Left kidney (tissue), 1 donor: ENCODE measurements at regions not wholly inside any gene's neighbourhood (a gene's known extent, or its start where the extent isn't known, plus 50 kb on each side); places are given as distances from the start of the nearest gene placed in this dataset.
"Not testable (repeated sequence)": the region's sequence is repeated elsewhere in the genome, so short reads cannot be mapped to it uniquely, and the experiment has no call there.

Source experiments
- DNase-seq: peaks from one replicate; pipeline ENCODE4 v3.0.0-alpha.2; 2013

DNA sequence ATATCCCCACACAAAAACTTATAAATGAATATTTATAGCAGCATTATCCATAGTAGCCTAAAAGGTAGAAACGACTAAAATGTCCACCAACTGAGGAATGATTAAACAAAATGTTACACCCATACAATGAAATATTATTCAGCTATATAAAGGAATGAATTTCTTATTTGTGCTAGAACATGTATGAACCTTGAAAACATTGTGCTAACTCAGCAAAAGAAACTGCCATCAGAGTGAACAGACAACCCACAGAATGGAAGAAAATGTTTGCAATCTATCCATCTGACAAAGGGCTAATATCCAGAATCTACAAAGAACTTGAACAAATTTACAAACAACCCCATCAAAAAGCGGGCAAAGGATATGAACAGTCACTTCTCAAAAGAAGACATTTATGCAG, 155.3 kb upstream of the DIAPH2 start:
- DNase-seq, result not testable (repeated sequence)

DNA sequence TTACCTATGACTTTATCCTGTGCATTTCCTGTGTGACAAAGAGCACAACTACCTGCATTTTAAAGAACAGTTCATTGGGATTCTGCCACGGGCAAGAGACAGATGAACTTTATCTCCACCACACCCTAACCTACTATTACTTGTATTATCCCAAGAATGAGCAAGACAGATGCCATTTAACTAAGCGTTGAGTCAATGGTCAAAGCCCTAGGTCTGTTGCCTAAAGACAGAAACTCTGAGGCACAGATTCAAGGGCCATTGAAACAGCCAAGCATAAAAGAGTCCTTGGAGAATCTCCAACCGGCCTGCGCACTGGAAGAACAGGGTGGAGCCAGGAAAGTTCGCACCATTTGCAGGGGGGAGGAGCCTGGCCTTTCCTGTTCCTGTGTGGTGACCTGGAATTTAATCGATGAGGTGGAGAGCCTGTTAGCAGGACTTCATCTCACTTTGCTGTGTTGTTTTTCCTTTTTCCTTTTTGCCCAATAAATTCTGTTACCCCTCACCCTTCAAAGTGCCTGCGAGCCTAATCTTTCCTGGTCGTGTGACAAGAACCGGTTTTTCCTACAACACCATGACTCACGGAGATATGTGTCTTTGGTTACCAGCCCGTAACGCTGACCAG, 146.4 kb upstream of the DIAPH2 start:
- no peak for DNase-seq

DNA sequence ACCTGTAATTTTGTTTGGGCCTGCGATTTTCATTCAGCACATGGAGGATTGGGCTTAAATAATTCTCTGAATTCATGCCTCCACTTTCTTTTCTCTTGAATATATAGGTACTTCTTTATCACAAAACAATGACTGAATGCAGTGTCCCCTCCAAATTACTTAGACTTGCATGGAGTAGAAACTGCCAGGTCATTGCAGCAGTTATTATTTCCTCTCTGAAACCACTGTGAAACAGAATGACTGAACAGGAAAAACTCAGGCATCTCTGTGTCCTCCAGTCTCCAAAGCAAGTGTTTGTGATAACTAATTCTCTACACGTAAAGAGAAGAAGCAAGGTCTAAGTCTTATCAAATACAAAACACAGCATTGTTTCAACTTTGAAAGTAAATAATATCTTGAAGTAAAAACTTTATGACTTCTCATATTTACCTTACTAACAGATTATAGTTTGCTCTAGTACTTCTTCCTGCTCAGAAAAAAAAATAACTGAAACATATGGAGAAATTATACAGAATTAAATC, 144.5 kb upstream of the DIAPH2 start:
- DNase-seq, result no peak

DNA sequence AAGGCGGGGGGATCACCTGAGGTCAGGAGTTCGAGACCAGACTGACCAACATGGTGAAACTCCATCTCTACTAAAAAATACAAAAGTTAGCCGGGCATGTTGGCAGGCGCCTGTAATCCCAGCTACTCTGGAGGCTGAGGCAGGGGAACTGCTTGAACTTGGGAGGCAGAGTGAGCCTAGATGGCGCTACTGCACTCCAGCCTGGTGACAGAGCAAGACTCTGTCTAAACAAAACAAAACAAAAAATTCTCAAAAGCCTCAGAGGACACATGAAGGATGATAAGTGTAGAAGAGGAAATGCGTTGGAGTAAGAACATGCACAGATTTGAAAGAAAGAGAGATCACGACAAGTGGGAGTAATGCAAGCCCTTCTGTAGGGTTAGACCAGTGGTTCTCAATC, 138.4 kb upstream of the DIAPH2 start:
- DNase-seq, result not testable (repeated sequence)

DNA sequence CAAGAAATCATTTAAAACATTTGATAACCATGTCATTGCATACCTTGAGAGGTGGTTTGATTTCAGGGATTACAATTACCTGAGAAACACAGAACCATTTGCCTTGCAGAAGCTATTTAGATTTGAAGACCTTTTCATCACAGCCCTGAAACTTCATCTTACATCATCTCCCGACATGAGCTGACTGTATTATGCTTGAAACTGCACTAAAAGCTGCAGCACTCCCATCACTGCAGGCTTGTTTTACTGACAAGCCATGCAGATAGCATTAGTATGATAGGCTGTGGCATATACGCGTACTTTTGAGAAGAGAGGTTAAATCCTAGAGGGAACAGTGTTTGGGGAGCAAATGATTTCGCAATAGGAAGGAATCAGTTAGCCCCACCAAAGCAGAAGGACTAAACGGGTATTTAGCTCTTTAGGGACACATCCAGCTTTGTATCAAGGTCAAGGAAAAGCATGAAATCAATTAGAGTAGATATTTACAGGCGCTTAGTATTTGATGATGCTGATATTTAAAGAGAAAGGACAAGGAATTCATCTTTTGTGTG, 133.2 kb upstream of the DIAPH2 start:
- no peak for DNase-seq

DNA sequence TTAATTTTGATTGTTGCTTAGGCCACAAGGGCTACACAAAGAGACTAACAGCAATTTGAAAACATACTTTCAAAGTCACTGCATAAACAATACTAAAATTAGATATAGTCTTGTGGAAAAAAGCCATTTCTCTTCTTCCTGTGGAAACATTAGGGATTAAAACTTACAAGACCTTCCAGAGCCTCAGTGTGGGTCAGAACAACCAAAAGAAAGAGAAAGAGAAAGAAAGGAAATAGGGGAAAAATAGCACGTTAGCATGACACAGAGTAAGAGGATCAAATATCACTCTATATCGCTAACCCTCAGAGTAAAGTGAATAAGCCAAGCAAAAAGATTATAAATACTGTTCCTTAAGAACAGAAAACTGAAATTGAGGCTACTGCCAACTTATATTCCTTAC, 127.8 kb upstream of the DIAPH2 start:
- DNase-seq, result no peak

DNA sequence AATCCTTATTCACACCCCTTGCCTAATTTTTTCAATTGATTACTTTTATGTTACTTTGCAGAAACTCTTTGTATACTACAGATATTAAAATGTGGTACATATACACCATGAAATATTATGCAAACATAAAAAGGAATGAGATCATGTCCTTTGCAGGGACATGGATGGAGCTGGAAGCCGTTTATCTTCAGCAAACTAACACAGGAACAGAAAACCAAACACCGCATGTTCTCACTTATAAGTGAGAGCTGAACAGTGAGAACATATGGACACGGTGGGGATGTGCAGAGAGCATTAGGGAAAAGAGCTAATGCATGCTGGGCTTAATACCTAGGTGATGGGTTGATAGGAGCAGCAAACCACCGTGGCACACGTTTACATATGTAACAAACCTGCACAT, 123.5 kb upstream of the DIAPH2 start:
- DNase-seq, result not testable (repeated sequence)

DNA sequence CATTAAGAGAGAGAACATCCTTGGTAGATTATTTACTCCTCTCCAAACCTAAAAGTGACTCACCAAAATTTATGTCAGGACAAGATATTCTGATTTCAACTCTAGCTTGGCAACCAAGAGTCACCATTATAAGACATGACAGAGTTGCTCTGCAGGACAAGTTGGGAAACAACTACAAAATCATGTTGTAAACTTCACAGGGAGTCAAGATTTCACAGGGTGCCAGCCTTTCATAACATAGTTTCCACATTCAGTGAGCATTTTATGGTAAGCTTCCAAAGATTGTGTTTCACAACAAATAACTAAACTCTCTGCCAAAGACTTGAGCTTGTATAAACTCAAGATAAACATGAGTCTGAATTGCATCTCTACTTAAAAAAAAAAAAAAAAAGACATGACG, 121.0 kb upstream of the DIAPH2 start:
- no peak for DNase-seq

DNA sequence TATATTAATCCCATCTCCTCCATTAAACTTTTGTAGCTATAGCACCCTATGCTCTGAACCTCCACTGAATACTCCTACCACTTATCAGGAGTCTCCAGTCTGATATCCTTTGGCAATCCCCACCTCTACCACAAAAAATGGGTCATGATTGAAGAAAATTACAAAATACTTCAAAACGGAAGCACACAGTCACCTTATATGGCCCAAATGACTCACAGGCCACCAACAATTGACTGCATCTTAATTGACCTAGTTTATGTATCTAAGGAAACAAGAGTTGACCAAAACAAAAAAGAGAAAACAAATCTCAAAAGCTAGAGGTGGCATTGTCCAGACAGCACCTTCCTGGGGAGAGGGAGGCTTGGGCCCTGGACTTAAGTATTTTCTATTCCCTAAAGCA, 120.0 kb upstream of the DIAPH2 start:
- DNase-seq, result no peak

DNA sequence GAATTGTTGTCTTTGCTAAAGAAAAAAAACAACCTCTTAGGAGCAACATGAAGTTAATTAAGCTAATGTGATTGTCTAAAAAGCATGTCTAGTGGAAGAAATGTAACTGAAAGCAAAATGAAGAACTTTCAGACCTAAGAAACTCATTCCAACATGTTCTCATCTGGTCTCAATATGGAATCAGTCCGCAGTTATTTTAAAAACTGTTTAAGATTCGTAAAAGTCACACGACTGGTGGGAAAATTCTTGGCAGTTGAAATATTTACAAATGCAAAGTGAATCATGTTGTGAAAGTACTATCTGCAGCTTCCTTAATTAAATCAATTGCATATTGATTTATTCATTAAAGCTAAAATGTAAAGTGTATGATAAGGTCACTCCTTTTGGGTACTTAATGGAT, 117.8 kb upstream of the DIAPH2 start:
- no peak for DNase-seq

DNA sequence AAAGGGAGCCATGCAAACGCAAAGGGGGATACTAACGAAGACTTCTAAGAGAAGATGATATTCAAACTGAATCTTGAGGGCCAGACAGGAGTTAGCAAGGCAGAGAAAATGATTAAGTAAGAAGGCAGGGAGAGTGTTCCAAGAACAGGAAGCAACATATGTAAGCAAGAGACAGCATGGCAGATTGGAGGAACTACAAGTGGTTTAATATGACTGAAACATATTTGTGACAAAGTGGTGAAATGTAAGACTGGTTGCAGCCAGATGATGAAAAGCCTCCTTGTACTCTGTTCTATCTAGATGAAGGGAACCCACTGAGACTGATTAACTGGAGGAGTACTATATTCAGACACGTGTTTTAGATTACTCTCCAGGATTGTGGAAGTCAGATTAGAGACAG, 116.6 kb upstream of the DIAPH2 start:
- DNase-seq, result no peak

DNA sequence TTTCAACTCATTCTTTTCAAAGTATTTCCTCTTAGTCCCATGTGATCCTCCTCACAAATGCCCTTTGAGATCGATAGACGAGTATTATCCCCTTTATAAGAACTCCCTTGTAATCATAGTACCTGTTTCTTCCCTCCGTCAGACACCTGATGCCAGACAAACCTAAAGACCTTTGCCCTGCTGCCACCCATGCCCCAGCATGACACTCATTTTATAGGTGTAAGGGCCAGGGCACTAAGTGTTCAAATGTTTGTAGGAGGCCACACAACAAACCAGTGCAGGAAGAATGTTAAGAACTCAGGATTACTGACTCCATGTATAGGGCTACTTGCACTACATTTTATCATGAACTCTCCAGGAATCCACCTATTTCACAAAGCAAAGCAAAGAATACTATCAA, 115.6 kb upstream of the DIAPH2 start:
- DNase-seq, result no peak

DNA sequence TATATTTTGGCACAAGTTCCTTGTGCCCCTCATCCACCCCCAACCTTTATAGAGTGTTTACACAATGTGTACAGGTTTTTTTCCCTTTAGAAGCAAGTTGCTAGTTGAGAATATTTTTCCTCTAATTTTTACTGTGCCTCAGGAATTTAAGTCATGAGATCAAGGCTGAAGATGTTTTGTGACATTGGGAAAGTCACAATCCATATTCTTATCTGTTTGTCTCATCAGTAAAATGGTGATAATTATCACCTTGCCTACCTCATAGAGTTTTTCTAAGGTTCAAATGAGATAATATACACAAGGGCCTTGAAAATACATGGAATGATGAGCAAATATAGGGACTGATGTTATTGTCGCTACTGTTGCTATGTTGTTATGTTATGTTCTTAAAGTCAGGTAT, 109.6 kb upstream of the DIAPH2 start:
- no peak for DNase-seq

DNA sequence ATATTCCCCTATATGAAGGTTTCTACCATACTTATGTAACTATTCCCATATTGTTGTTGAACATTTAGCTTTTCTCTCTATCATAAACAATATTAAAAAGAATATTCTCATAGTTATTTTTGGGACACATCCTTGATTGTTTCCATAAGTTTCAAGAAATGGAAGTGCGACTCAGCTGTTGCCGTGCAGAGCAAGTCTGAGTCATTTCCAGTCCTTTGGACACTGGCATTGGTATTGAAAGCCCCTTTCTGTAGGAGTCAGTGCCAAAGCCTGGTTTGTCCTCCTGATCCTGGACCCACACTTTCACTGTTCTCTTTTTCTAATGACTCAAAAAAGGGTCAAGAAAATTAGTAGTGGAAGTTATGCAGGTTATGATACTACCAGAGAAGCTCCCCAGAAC, 108.3 kb upstream of the DIAPH2 start:
- DNase-seq, result no peak

DNA sequence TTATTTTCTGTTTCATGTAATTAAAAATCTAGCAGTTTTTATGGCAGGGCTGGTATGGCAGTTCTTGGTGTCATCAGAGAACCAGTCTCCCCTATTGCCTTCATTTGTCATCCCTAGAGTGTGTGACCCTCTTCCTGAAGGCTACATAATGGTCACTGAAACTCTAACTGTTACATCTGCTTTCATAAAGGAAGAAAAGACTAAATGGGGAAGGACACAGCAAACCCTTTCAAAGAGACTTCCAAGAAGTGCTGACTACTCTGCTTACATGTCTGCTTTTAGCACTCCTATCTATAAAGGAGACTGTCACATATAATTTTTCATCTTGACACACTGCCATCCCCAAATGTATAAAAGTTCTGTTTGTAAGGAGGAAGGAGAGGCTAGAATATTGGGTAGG, 105.9 kb upstream of the DIAPH2 start:
- no peak for DNase-seq

DNA sequence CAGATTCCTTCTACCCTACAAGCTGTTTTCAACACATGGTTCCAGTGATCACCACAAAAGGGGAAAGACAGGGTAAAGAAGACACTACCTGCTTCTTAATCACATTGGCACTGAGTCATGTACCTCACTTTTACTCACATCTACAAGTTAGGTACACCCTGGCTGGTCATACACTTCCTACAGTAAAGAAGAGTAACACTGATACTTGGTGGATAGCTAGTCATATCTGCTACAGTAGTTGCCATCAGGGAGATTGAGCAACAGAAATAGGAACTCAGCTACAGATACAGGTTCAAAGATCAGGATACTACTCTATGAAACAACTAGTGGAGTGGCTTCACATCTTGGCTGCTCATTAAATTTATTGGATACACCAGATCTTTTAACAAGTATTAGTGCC, 105.4 kb upstream of the DIAPH2 start:
- DNase-seq, result no peak

DNA sequence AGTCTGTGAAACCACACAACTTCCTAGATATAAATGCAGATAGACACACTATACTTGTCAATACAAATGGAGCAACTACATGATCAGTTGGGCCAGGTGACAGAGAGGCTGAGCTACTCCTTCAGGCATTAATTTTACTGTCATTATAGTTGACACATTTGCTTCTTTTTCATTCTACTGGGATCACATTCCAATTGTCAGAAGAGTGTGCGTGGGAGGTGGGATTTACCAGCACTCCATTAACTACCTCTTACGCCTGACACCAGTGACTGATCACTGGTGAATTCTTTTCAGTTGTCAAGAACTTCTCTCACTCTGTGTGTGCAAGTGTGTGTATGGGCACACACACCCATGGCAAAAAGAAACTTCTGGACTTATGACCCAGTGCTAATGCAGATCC, 94.2 kb upstream of the DIAPH2 start:
- peak; percentile 11 for DNase-seq

DNA sequence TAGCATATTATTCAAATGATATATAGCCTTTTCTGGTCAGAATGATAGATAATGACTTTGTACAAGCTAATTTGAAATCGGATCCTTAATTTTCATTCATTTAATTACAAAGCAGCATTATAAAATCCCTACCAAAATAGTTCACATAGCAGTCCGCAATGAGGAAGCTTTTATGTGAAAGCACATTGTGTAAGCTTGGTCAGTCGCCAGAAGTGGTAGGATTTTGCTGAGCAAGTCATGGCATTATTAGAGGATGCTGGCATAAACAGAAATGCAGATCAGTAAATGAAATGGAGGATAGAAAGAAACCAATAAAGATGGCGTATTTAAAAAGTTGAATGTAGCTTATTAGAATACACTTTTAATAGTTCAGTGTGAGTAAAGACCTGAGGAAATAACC, 93.2 kb upstream of the DIAPH2 start:
- no peak for DNase-seq

DNA sequence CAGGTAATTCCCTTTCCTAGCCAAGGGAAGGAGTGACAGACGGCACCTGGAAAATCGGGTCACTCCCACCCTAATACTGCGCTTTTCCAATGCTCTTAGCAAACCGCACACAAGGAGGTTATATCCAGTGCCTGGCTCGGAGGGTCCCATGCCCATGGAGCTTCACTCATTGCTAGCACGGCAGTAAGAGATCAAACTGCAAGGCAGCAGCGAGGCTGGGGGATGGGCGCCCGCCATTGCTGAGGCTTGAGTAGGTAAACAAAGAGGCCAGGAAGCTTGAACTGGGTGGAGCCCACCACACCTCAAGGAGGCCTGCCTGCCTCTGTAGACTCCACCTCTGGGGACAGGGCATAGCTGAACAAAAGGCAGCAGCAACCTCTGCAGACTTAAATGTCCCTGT, 86.8 kb upstream of the DIAPH2 start:
- not testable (repeated sequence) for DNase-seq

DNA sequence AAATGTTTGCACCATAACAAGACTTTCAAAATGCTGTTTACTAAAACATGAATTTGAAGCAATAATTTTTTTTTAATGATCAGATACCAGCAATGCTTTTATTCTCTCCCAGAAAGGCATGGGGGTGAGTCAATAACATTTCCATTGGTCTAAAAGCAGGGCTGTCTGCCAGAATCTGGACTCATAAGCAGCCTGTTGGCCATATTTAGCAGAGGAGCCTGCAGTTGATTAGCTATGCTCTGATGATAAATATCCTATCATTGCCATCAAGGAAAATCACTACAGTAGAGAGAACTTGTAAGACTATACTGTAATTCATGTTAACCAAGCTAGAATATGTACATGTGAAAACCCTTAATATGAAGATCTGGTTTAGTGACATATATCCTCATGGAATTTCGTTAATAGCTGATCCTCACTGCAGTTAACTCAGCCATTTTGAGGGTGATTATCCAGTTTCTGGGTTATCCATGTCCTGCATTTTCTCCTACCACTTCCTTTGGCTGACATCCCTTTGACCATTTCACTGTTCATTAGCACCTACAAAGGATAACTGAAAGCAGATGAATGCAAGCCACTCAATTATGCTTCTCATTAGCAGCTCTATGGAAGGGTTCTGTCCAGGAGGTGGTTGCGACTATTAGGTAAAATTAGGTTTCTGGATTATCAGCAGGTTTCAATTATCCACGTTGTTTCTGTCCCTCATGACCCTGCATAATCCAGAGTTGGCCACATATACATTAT, 72.9 kb upstream of the DIAPH2 start:
- DNase-seq, result no peak

DNA sequence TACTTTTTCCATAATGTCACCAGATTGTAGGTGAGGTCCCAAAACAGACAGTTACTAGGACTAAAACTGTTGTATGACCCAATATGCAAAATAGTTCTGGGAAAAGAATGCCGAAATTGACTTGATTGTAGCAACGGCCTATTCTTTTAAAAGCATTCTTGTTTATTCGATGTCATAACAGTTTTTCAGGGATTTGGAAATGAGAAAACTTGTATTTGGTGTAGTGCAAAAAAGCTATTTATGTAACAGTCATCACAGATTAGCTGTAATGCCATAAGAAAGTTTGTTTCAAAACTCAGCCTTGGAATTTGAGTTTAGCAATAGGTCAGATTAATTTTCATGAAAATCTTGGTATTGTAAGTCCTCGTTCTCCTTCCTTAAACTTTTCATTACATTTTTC, 69.2 kb upstream of the DIAPH2 start:
- no peak for DNase-seq

DNA sequence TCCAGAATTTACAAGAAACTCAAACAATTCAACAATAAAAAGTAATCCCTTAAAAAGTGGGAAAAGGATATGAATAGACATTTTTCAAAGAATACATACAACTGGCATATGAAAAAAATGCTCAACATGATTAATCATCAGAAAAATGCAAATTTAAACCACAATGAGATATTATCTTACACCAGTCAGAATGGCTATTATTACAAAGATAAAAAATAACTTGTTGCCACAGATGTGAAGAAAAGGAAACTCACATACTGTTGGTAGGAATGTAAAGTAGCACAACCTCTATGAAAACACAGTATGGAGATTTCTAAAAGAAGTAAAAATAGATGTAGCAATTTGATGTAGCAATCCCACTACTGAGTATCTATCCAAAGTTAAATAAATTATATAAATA, 65.1 kb upstream of the DIAPH2 start:
- DNase-seq, result no peak

DNA sequence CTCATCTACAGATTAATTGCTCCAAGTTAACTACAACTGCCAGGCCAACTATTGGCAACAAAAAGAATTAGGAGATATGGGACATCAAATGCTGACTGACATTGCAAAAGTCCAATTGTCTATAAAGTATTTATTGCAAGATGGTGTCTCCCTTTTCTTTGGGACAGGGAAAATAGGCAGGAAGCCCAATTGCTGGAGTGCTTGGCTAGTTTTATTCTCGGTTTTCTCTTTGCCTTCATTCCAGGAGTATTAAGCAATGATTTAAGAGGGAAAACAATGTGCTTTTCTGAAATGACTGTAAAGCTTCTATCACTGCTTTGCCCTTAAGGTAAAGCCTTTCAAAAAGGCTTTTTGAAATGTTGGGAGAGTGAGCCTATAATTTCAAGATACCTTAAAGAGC, 62.8 kb upstream of the DIAPH2 start:
- no peak for DNase-seq
